ENCODE measurements at regions not wholly inside any gene's neighbourhood (a gene's known extent, or its start where the extent isn't known, plus 50 kb on each side); places are given as distances from the start of the nearest gene placed in this dataset.

- peak; percentile 93 to 97 for TF ChIP-seq CTCF (conservative IDR thresholded peaks at IDR 0.05 in 1 of 2, IDR thresholded peaks at IDR 0.05 in 1 of 2; ENCODE audit: extremely low read depth in 1 of 2, insufficient read depth in 1 of 2, low read depth in 1 of 2, low read length in 2 of 2)
- no peak for TF ChIP-seq EZH2 (IDR thresholded peaks at IDR 0.05; ENCODE audit: borderline replicate concordance, low read length)
These were observed 763.8 kb upstream of the AADAT start for GRCh38 chr4:170853422-170854021.

Data from mammary epithelial cell (primary cell).